ENCODE measurements at regions not wholly inside any gene's neighbourhood (a gene's known extent, or its start where the extent isn't known, plus 50 kb on each side); places are given as distances from the start of the nearest gene placed in this dataset.

DNA sequence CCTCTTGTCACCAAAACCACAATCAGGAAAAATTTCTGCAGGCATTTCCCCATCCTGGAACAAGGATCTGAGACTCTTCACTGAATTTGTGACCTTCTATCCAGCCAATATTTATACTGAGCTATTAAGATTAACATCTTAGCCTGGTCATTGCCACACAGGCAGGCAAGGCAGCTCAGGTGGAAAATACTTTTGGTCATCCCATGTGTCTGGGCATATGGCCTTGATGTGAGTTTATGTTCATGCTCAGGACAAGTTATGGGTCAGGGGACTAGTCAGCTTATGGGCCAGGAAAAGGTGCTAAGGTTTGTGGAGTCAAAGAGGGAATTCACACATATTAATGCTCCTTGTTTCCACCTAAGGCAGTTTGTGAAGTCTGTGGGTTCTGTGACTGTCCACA, 124.3 kb upstream of the TOP3B start:
- TF ChIP-seq YY1 (IDR thresholded peaks at IDR 0.05), result no peak
- H3K4me3 ChIP-seq (ENCODE audit: low read depth in 1 of 3, low read length in 3 of 3), result no peak overlapping the region

DNA sequence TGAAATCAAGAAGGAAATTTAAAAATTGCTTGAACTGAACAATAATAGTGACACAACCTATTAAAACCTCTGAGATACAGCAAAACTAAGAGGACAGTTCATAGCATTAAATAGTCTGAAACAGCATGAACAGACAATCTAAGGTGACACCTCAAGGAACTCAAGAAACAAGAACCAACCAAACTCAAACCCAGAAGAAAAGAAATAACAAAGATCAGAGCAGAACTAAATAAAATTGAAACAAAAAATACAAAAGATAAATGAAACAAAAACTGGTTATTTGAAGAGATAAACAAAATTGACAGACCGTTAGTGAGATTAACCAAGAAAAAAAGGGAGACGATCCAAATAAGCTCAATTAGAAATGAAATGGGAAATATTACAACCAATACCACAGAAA, 122.8 kb upstream of the TOP3B start:
- 93% methylated on average over 2 of the region's 2 CpGs for WGBS
- no peak overlapping the region for H3K9ac ChIP-seq (ENCODE audit: low read depth in 1 of 2, low read length in 2 of 2)
- no peak for DNase-seq (ENCODE audit: low spot score)
- H3K36me3 ChIP-seq (ENCODE audit: control insufficient read depth in 4 of 4, insufficient read depth in 3 of 4, low read depth in 1 of 4, low read length in 3 of 4), result no peaks in the 10 kb centered on the region
- TF ChIP-seq NR2F2 (IDR thresholded peaks at IDR 0.05), result no peak
- TF ChIP-seq MAX (IDR thresholded peaks at IDR 0.05), result no peak
- TF ChIP-seq FOXA2 (IDR thresholded peaks at IDR 0.05), result no peak
- TF ChIP-seq SP1 (IDR thresholded peaks at IDR 0.05), result no peak
- H3K27ac ChIP-seq (ENCODE audit: low read depth in 1 of 2, low read length in 2 of 2), result no peak overlapping the region
- H3K9me3 ChIP-seq (ENCODE audit: control insufficient read depth in 4 of 4, low read length in 3 of 4), result no peaks in the 10 kb centered on the region
- no peaks in the 10 kb centered on the region for H3K27me3 ChIP-seq (ENCODE audit: control insufficient read depth in 4 of 4, insufficient read depth in 4 of 4, low read length in 3 of 4)
- H3K4me1 ChIP-seq (ENCODE audit: control insufficient read depth in 4 of 4, insufficient read depth in 4 of 4, low read length in 3 of 4), result peaks cover 0 to 3% (median 0%) of the 10 kb centered on the region in 4 donors
- H3K4me3 ChIP-seq (ENCODE audit: low read depth in 1 of 3, low read length in 3 of 3), result no peak overlapping the region

More for the DNA sequence above, 124.3 kb upstream of the TOP3B start:
- no peak for DNase-seq (ENCODE audit: low spot score)
- no peaks in the 10 kb centered on the region for H3K36me3 ChIP-seq (ENCODE audit: control insufficient read depth in 4 of 4, insufficient read depth in 3 of 4, low read depth in 1 of 4, low read length in 3 of 4)
- no peaks in the 10 kb centered on the region for H3K9me3 ChIP-seq (ENCODE audit: control insufficient read depth in 4 of 4, low read length in 3 of 4)
- H3K27me3 ChIP-seq (ENCODE audit: control insufficient read depth in 4 of 4, insufficient read depth in 4 of 4, low read length in 3 of 4), result no peaks in the 10 kb centered on the region
- peaks cover 0 to 3% (median 0%) of the 10 kb centered on the region in 4 donors for H3K4me1 ChIP-seq (ENCODE audit: control insufficient read depth in 4 of 4, insufficient read depth in 4 of 4, low read length in 3 of 4)
- no peak overlapping the region for H3K9ac ChIP-seq (ENCODE audit: low read depth in 1 of 2, low read length in 2 of 2)
- H3K27ac ChIP-seq (ENCODE audit: low read depth in 1 of 2, low read length in 2 of 2), result no peak overlapping the region

- Histone ChIP-seq H3K4me3 (ENCODE audit: low read depth in 1 of 3, low read length in 3 of 3) (no peak overlapping the region), H3K36me3 (ENCODE audit: control insufficient read depth in 4 of 4, insufficient read depth in 3 of 4, low read depth in 1 of 4, low read length in 3 of 4) (no peaks in the 10 kb centered on the region), H3K27me3 (ENCODE audit: control insufficient read depth in 4 of 4, insufficient read depth in 4 of 4, low read length in 3 of 4) (no peaks in the 10 kb centered on the region), H3K27ac (ENCODE audit: low read depth in 1 of 2, low read length in 2 of 2) (no peak overlapping the region), H3K4me1 (ENCODE audit: control insufficient read depth in 4 of 4, insufficient read depth in 4 of 4, low read length in 3 of 4) (no peaks in the 10 kb centered on the region), H3K9ac (ENCODE audit: low read depth in 1 of 2, low read length in 2 of 2) (peak overlapping the region in 1 of 2 donors; percentile 11), H3K9me3 (ENCODE audit: control insufficient read depth in 4 of 4, low read length in 3 of 4) (peaks cover 0 to 1% (median 0%) of the 10 kb centered on the region in 4 donors)
- no peak for DNase-seq (ENCODE audit: low spot score)
- WGBS, result 78% methylated on average over 8 of the region's 8 CpGs
- peak in 1 of 2 donors; percentile 18 for TF ChIP-seq RAD21 (IDR thresholded peaks at IDR 0.05)
- TF ChIP-seq, protein P1, sequence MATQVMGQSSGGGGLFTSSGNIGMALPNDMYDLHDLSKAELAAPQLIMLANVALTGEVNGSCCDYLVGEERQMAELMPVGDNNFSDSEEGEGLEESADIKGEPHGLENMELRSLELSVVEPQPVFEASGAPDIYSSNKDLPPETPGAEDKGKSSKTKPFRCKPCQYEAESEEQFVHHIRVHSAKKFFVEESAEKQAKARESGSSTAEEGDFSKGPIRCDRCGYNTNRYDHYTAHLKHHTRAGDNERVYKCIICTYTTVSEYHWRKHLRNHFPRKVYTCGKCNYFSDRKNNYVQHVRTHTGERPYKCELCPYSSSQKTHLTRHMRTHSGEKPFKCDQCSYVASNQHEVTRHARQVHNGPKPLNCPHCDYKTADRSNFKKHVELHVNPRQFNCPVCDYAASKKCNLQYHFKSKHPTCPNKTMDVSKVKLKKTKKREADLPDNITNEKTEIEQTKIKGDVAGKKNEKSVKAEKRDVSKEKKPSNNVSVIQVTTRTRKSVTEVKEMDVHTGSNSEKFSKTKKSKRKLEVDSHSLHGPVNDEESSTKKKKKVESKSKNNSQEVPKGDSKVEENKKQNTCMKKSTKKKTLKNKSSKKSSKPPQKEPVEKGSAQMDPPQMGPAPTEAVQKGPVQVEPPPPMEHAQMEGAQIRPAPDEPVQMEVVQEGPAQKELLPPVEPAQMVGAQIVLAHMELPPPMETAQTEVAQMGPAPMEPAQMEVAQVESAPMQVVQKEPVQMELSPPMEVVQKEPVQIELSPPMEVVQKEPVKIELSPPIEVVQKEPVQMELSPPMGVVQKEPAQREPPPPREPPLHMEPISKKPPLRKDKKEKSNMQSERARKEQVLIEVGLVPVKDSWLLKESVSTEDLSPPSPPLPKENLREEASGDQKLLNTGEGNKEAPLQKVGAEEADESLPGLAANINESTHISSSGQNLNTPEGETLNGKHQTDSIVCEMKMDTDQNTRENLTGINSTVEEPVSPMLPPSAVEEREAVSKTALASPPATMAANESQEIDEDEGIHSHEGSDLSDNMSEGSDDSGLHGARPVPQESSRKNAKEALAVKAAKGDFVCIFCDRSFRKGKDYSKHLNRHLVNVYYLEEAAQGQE (IDR thresholded peaks at IDR 0.05), result no peak
- TF ChIP-seq NR2F2 (IDR thresholded peaks at IDR 0.05), result no peak
- TF ChIP-seq HNF4G (IDR thresholded peaks at IDR 0.05), result no peak
- TF ChIP-seq TAF1 (conservative IDR thresholded peaks at IDR 0.05), result no peak
- no peak for TF ChIP-seq EGR1 (IDR thresholded peaks at IDR 0.05; ENCODE audit: low read depth in 2 of 2)
- TF ChIP-seq, protein P2, sequence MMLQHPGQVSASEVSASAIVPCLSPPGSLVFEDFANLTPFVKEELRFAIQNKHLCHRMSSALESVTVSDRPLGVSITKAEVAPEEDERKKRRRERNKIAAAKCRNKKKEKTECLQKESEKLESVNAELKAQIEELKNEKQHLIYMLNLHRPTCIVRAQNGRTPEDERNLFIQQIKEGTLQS (IDR thresholded peaks at IDR 0.05), result no peak
- no peak for TF ChIP-seq FOXA2 (IDR thresholded peaks at IDR 0.05)
- no peak for TF ChIP-seq RXRA (IDR thresholded peaks at IDR 0.05)
- no peak for TF ChIP-seq JUND (IDR thresholded peaks at IDR 0.05)
- peak; percentile 9 for TF ChIP-seq CTCF (IDR thresholded peaks at IDR 0.05; ENCODE audit: low read depth, low read length, missing input control)
- TF ChIP-seq FOXA1 (IDR thresholded peaks at IDR 0.05), result no peak
Observed at GRCh38 chr22:22103078-22103875, 120.7 kb upstream of the TOP3B start.
